ENCODE measurements at regions not wholly inside any gene's neighbourhood (a gene's known extent, or its start where the extent isn't known, plus 50 kb on each side); places are given as distances from the start of the nearest gene placed in this dataset.
"Not testable (repeated sequence)": the region's sequence is repeated elsewhere in the genome, so short reads cannot be mapped to it uniquely, and the experiment has no call there.

- no peak for TF ChIP-seq CTCF (conservative IDR thresholded peaks at IDR 0.05; ENCODE audit: low read depth, low read length)
- no peak for DNase-seq (ENCODE audit: low read depth)
- H3K4me3 ChIP-seq (ENCODE audit: low read length) = no peak overlapping the region
Observed at GRCh38 chr4:66465111-66465510, 794.8 kb upstream of the EPHA5 start.

GRCh38 chr4:66462890-66463289, 792.6 kb upstream of the EPHA5 start:
- not testable (repeated sequence) for DNase-seq (ENCODE audit: low read depth); H3K4me3 ChIP-seq (ENCODE audit: low read length)

GRCh38 chr4:66451741-66452140, 781.5 kb upstream of the EPHA5 start:
- TF ChIP-seq CTCF (conservative IDR thresholded peaks at IDR 0.05; ENCODE audit: low read depth, low read length) = no peak
- no peak for DNase-seq (ENCODE audit: low read depth)
- no peak overlapping the region for H3K4me3 ChIP-seq (ENCODE audit: low read length)

GRCh38 chr4:66443008-66443407, 772.7 kb upstream of the EPHA5 start:
- H3K4me3 ChIP-seq (ENCODE audit: low read length) = no peak overlapping the region
- no peak for DNase-seq (ENCODE audit: low read depth)
- no peak for TF ChIP-seq CTCF (conservative IDR thresholded peaks at IDR 0.05; ENCODE audit: low read depth, low read length)

- no peak for DNase-seq (ENCODE audit: low read depth)
- no peak for TF ChIP-seq CTCF (conservative IDR thresholded peaks at IDR 0.05; ENCODE audit: low read depth, low read length)
- H3K4me3 ChIP-seq (ENCODE audit: low read length) = no peak overlapping the region
Observed at GRCh38 chr4:66439508-66439907, 769.2 kb upstream of the EPHA5 start.

- H3K4me3 ChIP-seq (ENCODE audit: low read length) = no peak overlapping the region
- DNase-seq (ENCODE audit: low read depth) = no peak
- TF ChIP-seq CTCF (conservative IDR thresholded peaks at IDR 0.05; ENCODE audit: low read depth, low read length) = no peak
Observed at GRCh38 chr4:66433706-66434105, 763.4 kb upstream of the EPHA5 start.

GRCh38 chr4:66430856-66431255, 760.6 kb upstream of the EPHA5 start:
- no peak for DNase-seq (ENCODE audit: low read depth)
- no peak for TF ChIP-seq CTCF (conservative IDR thresholded peaks at IDR 0.05; ENCODE audit: low read depth, low read length)
- no peak overlapping the region for H3K4me3 ChIP-seq (ENCODE audit: low read length)

- DNase-seq (ENCODE audit: low read depth) = no peak
- H3K4me3 ChIP-seq (ENCODE audit: low read length) = no peak overlapping the region
- no peak for TF ChIP-seq CTCF (conservative IDR thresholded peaks at IDR 0.05; ENCODE audit: low read depth, low read length)
Observed at GRCh38 chr4:66429276-66429675, 759.0 kb upstream of the EPHA5 start.

Measured in retinal pigment epithelial cell (primary cell).